ENCODE measurements at regions not wholly inside any gene's neighbourhood (a gene's known extent, or its start where the extent isn't known, plus 50 kb on each side); places are given as distances from the start of the nearest gene placed in this dataset.

- no peaks in the 10 kb centered on the region for H3K4me1 Mint-ChIP-seq
- no peaks in the 10 kb centered on the region for H3K36me3 ChIP-seq (ENCODE audit: insufficient read depth, low read length)
- no peaks in the 10 kb centered on the region for H3K9me3 ChIP-seq (ENCODE audit: low read length)
- DNase-seq = no peak
- no peak overlapping the region for H3K4me3 ChIP-seq (ENCODE audit: low read length)
- no peak overlapping the region for H3K4me3 Mint-ChIP-seq
- H3K9me3 Mint-ChIP-seq = peaks cover 0 to 5% (median 0%) of the 10 kb centered on the region in 5 donors
- no peaks in the 10 kb centered on the region for H3K36me3 Mint-ChIP-seq
- H3K4me1 ChIP-seq (ENCODE audit: insufficient read depth, low read length) = no peaks in the 10 kb centered on the region
- no peaks in the 10 kb centered on the region for H3K27me3 ChIP-seq (ENCODE audit: insufficient read depth, low read length, poor library complexity, severe bottlenecking)
- ChIA-PET CTCF (no interaction called here), POLR2A (no interaction called here)
- no peaks in the 10 kb centered on the region for H3K27me3 Mint-ChIP-seq
- H3K27ac Mint-ChIP-seq = no peak overlapping the region
- no peak overlapping the region for H3K27ac ChIP-seq (ENCODE audit: low read depth, low read length)
Observed at GRCh38 chr20:60806354-60806753, 445.7 kb upstream of the CDH4 start.

GRCh38 chr20:60806824-60807223 is 445.2 kb upstream of the CDH4 start:
- POLR2A ChIA-PET = no interaction called here

GRCh38 chr20:60808003-60808672 is 443.9 kb upstream of the CDH4 start:
- no peaks in the 10 kb centered on the region for H3K4me1 ChIP-seq (ENCODE audit: insufficient read depth, low read length)
- no peaks in the 10 kb centered on the region for H3K9me3 ChIP-seq (ENCODE audit: low read length)
- CTCF ChIA-PET = no interaction called here
- Mint-ChIP-seq H3K4me3 (no peak overlapping the region), H3K27ac (no peak overlapping the region), H3K4me1 (no peaks in the 10 kb centered on the region), H3K36me3 (no peaks in the 10 kb centered on the region), H3K27me3 (no peaks in the 10 kb centered on the region), H3K9me3 (peaks cover 0 to 2% (median 0%) of the 10 kb centered on the region in 5 donors)
- no peaks in the 10 kb centered on the region for H3K27me3 ChIP-seq (ENCODE audit: insufficient read depth, low read length, poor library complexity, severe bottlenecking)
- no peak overlapping the region for H3K4me3 ChIP-seq (ENCODE audit: low read length)
- POLR2A ChIA-PET = no interaction called here
- no peak for DNase-seq
- no peak overlapping the region for H3K27ac ChIP-seq (ENCODE audit: low read depth, low read length)
- no peaks in the 10 kb centered on the region for H3K36me3 ChIP-seq (ENCODE audit: insufficient read depth, low read length)

More at GRCh38 chr20:60806824-60807223, 445.2 kb upstream of the CDH4 start:
- DNase-seq = no peak
- Histone ChIP-seq H3K4me1 (ENCODE audit: insufficient read depth, low read length) (no peaks in the 10 kb centered on the region), H3K4me3 (ENCODE audit: low read length) (no peak overlapping the region), H3K27me3 (ENCODE audit: insufficient read depth, low read length, poor library complexity, severe bottlenecking) (no peaks in the 10 kb centered on the region), H3K36me3 (ENCODE audit: insufficient read depth, low read length) (no peaks in the 10 kb centered on the region), H3K9me3 (ENCODE audit: low read length) (no peaks in the 10 kb centered on the region), H3K27ac (ENCODE audit: low read depth, low read length) (no peak overlapping the region)
- peaks cover 0 to 4% (median 0%) of the 10 kb centered on the region in 5 donors for H3K9me3 Mint-ChIP-seq
- H3K27ac Mint-ChIP-seq = no peak overlapping the region
- no peaks in the 10 kb centered on the region for H3K36me3 Mint-ChIP-seq
- H3K27me3 Mint-ChIP-seq = no peaks in the 10 kb centered on the region
- CTCF ChIA-PET = no interaction called here
- no peak overlapping the region for H3K4me3 Mint-ChIP-seq
- H3K4me1 Mint-ChIP-seq = no peaks in the 10 kb centered on the region

DNA sequence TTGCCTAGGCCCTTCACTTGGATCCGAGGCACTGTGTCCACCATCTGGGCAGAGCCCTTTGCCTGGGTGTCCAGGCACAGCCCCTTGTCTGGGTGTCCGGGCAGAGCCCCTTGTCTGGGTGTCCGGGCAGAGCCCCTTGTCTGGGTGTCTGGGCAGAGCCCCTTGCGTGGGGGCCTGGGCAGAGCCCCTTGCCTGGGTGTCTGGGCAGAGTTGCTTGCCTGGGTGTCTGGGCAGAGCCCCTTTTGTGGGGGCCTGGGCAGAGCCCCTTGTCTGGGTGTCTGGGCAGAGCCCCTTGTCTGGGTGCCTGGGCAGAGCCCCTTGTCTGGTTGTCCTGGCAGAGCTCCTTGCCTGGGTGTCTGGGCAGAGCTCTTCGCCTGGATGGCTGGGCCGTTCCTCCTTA is 443.4 kb upstream of the CDH4 start:
- H3K9me3 ChIP-seq (ENCODE audit: low read length) = no peaks in the 10 kb centered on the region
- Mint-ChIP-seq H3K36me3 (no peaks in the 10 kb centered on the region), H3K9me3 (peaks cover 0 to 2% (median 0%) of the 10 kb centered on the region in 5 donors), H3K27ac (no peak overlapping the region), H3K27me3 (no peaks in the 10 kb centered on the region), H3K4me3 (no peak overlapping the region), H3K4me1 (no peaks in the 10 kb centered on the region)
- H3K36me3 ChIP-seq (ENCODE audit: insufficient read depth, low read length) = no peaks in the 10 kb centered on the region
- DNase-seq = no peak
- no peak overlapping the region for H3K27ac ChIP-seq (ENCODE audit: low read depth, low read length)
- no peaks in the 10 kb centered on the region for H3K4me1 ChIP-seq (ENCODE audit: insufficient read depth, low read length)
- ChIA-PET CTCF (no interaction called here), POLR2A (no interaction called here)
- no peak overlapping the region for H3K4me3 ChIP-seq (ENCODE audit: low read length)
- H3K27me3 ChIP-seq (ENCODE audit: insufficient read depth, low read length, poor library complexity, severe bottlenecking) = no peaks in the 10 kb centered on the region

DNA sequence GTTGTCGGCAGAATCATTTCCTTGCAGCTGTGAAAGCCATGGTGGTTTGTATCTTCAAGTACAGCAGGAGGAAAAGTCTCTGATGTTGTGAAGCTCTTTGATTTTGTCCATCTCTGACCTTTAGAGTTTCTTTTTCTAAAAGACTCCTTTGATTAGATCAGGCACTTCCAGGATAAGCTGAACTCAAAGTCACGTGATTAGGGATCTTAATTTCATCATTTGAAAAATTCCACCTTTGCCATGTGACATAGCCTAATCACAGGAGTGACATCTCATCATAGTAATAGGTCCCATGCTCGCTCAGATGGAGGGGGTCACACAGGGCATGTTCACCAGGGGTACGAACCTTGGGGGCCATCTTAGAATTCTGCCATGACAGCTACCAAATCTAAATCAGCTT is 441.5 kb upstream of the CDH4 start:
- DNase-seq = no peak
- H3K4me3 ChIP-seq (ENCODE audit: low read length) = no peak overlapping the region
- no peaks in the 10 kb centered on the region for H3K36me3 ChIP-seq (ENCODE audit: insufficient read depth, low read length)
- Mint-ChIP-seq H3K36me3 (no peaks in the 10 kb centered on the region), H3K9me3 (peaks cover 0 to 2% (median 0%) of the 10 kb centered on the region in 5 donors), H3K27ac (no peak overlapping the region), H3K4me3 (no peak overlapping the region), H3K27me3 (no peaks in the 10 kb centered on the region), H3K4me1 (no peaks in the 10 kb centered on the region)
- POLR2A ChIA-PET = no interaction called here
- H3K9me3 ChIP-seq (ENCODE audit: low read length) = no peaks in the 10 kb centered on the region
- no peaks in the 10 kb centered on the region for H3K4me1 ChIP-seq (ENCODE audit: insufficient read depth, low read length)
- H3K27me3 ChIP-seq (ENCODE audit: insufficient read depth, low read length, poor library complexity, severe bottlenecking) = no peaks in the 10 kb centered on the region
- no peak overlapping the region for H3K27ac ChIP-seq (ENCODE audit: low read depth, low read length)
- CTCF ChIA-PET = interaction anchor here (0.8 kb wide), 1 partner anchor 20 kb away, joined by 3 read pairs; no protein-coding TSS in a partner anchor

GRCh38 chr20:60812561-60812960 is 439.5 kb upstream of the CDH4 start:
- no peaks in the 10 kb centered on the region for H3K4me1 Mint-ChIP-seq
- H3K9me3 Mint-ChIP-seq = peaks cover 0 to 4% (median 2%) of the 10 kb centered on the region in 5 donors
- Histone ChIP-seq H3K27ac (ENCODE audit: low read depth, low read length) (no peak overlapping the region), H3K36me3 (ENCODE audit: insufficient read depth, low read length) (no peaks in the 10 kb centered on the region), H3K9me3 (ENCODE audit: low read length) (no peaks in the 10 kb centered on the region), H3K4me3 (ENCODE audit: low read length) (no peak overlapping the region), H3K27me3 (ENCODE audit: insufficient read depth, low read length, poor library complexity, severe bottlenecking) (no peaks in the 10 kb centered on the region), H3K4me1 (ENCODE audit: insufficient read depth, low read length) (no peaks in the 10 kb centered on the region)
- no peak overlapping the region for H3K4me3 Mint-ChIP-seq
- peaks cover 0 to 4% of the 10 kb centered on the region in 2 donors for H3K27me3 Mint-ChIP-seq
- POLR2A ChIA-PET = no interaction called here
- no peak for DNase-seq
- CTCF ChIA-PET = no interaction called here
- no peak overlapping the region for H3K27ac Mint-ChIP-seq
- H3K36me3 Mint-ChIP-seq = no peaks in the 10 kb centered on the region

DNA sequence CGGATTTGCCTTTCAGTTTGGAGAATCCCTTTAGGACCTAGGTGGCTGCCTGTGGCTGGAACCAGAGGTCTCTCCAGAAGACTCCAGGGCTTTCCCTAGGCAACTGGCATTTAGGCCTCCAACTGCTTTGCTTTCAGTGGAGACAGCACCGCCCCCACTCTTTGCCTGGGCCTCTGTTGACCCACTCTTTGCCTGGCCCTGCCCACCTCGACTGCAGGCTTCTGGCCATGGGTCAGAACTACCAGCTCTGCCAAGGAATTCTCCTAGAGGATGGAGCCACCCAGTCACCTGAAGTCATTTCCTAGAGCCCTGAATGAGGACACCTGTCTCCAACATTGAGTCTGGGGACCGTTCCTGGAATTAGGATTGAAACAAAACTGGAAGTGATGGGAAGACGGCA is 439.0 kb upstream of the CDH4 start:
- Mint-ChIP-seq H3K27ac (no peak overlapping the region), H3K36me3 (no peaks in the 10 kb centered on the region), H3K27me3 (peaks cover 0 to 4% of the 10 kb centered on the region in 2 donors), H3K4me1 (no peaks in the 10 kb centered on the region), H3K9me3 (peaks cover 0 to 4% (median 2%) of the 10 kb centered on the region in 5 donors), H3K4me3 (no peak overlapping the region)
- no peaks in the 10 kb centered on the region for H3K9me3 ChIP-seq (ENCODE audit: low read length)
- DNase-seq = no peak
- POLR2A ChIA-PET = no interaction called here
- no peak overlapping the region for H3K27ac ChIP-seq (ENCODE audit: low read depth, low read length)
- CTCF ChIA-PET = no interaction called here
- no peaks in the 10 kb centered on the region for H3K36me3 ChIP-seq (ENCODE audit: insufficient read depth, low read length)
- no peaks in the 10 kb centered on the region for H3K4me1 ChIP-seq (ENCODE audit: insufficient read depth, low read length)
- no peaks in the 10 kb centered on the region for H3K27me3 ChIP-seq (ENCODE audit: insufficient read depth, low read length, poor library complexity, severe bottlenecking)
- no peak overlapping the region for H3K4me3 ChIP-seq (ENCODE audit: low read length)

DNA sequence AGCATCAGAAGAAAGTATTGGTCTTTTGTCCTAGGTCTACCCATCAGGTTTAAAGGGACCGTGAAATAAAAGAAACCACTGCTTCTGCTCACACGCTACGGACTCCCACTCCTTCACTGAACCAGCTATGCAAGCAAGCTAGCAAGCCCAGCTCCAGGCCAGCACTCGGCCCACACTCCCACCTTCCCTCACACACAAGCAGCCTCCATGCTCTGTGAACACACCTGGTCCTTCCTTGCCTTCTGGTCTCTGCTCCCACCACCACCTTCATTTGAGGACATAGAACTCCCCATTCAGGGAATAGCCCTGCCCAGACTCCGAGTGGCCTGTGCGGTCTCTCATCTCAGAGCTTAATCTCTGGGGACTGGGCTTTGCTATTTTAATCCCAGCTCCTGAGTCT is 436.4 kb upstream of the CDH4 start:
- no peak overlapping the region for H3K27ac Mint-ChIP-seq
- no peak overlapping the region for H3K4me3 Mint-ChIP-seq
- H3K4me1 Mint-ChIP-seq = peaks cover 0 to under 1% (median 0%) of the 10 kb centered on the region in 3 donors
- Histone ChIP-seq H3K27ac (ENCODE audit: low read depth, low read length) (no peak overlapping the region), H3K4me3 (ENCODE audit: low read length) (no peak overlapping the region), H3K9me3 (ENCODE audit: low read length) (no peaks in the 10 kb centered on the region), H3K36me3 (ENCODE audit: insufficient read depth, low read length) (no peaks in the 10 kb centered on the region), H3K27me3 (ENCODE audit: insufficient read depth, low read length, poor library complexity, severe bottlenecking) (no peaks in the 10 kb centered on the region), H3K4me1 (ENCODE audit: insufficient read depth, low read length) (no peaks in the 10 kb centered on the region)
- ChIA-PET CTCF (no interaction called here), POLR2A (no interaction called here)
- H3K36me3 Mint-ChIP-seq = no peaks in the 10 kb centered on the region
- no peak for DNase-seq
- H3K27me3 Mint-ChIP-seq = peaks cover 0 to 4% of the 10 kb centered on the region in 2 donors
- peaks cover 0 to 6% (median 2%) of the 10 kb centered on the region in 5 donors for H3K9me3 Mint-ChIP-seq
